ENCODE measurements at regions not wholly inside any gene's neighbourhood (a gene's known extent, or its start where the extent isn't known, plus 50 kb on each side); places are given as distances from the start of the nearest gene placed in this dataset.

- Histone ChIP-seq H3K27ac (no peak overlapping the region), H3K9me3 (no peaks in the 10 kb centered on the region), H3K4me1 (no peaks in the 10 kb centered on the region), H3K36me3 (no peaks in the 10 kb centered on the region), H3K4me3 (no peak overlapping the region), H3K27me3 (no peaks in the 10 kb centered on the region)
- DNase-seq = no peak
- TF ChIP-seq POLR2A (IDR thresholded peaks at IDR 0.05) (no peak), EP300 (IDR thresholded peaks at IDR 0.05; ENCODE audit: low read depth) (no peak), CTCF (IDR thresholded peaks at IDR 0.05) (no peak), POLR2AphosphoS5 (IDR thresholded peaks at IDR 0.05) (no peak)
- intact Hi-C loops (cut with DNase I; ENCODE audit: low total_unique reads) (no loop called here), in situ Hi-C loops (cut with MboI; ENCODE audit: low pct_ligation_motif_present in 1 of 4, low pct_unique_long_range_greater_than_20kb in 1 of 4, low sequenced_read_pairs in 3 of 4) (no loop called here)
Observed at GRCh38 chr16:51816929-51817328, 665.9 kb upstream of the SALL1 start.

GRCh38 chr16:51815523-51815922 is 664.5 kb upstream of the SALL1 start:
- H3K27me3 ChIP-seq = no peaks in the 10 kb centered on the region
- WGBS, 2 donors (ENCODE audit: low coverage in 1 of 2) = 31 to 44% methylated on average over 3 of the region's 3 CpGs
- TF ChIP-seq POLR2A (IDR thresholded peaks at IDR 0.05) = no peak
- TF ChIP-seq POLR2AphosphoS5 (IDR thresholded peaks at IDR 0.05) = no peak
- TF ChIP-seq EP300 (IDR thresholded peaks at IDR 0.05; ENCODE audit: low read depth) = no peak
- TF ChIP-seq CTCF (IDR thresholded peaks at IDR 0.05) = no peak
- in situ Hi-C loops (cut with MboI; ENCODE audit: low pct_ligation_motif_present in 1 of 4, low pct_unique_long_range_greater_than_20kb in 1 of 4, low sequenced_read_pairs in 3 of 4) (no loop called here), intact Hi-C loops (cut with DNase I; ENCODE audit: low total_unique reads) (no loop called here)
- H3K4me3 ChIP-seq = no peak overlapping the region
- no peak overlapping the region for H3K27ac ChIP-seq
- H3K36me3 ChIP-seq = no peaks in the 10 kb centered on the region
- no peaks in the 10 kb centered on the region for H3K4me1 ChIP-seq
- no peak for DNase-seq
- no peaks in the 10 kb centered on the region for H3K9me3 ChIP-seq

GRCh38 chr16:51814617-51815016 is 663.5 kb upstream of the SALL1 start:
- Histone ChIP-seq H3K9me3 (no peaks in the 10 kb centered on the region), H3K4me1 (no peaks in the 10 kb centered on the region), H3K27ac (no peak overlapping the region), H3K4me3 (no peak overlapping the region), H3K36me3 (no peaks in the 10 kb centered on the region), H3K27me3 (no peaks in the 10 kb centered on the region)
- WGBS, 2 donors (ENCODE audit: low coverage in 1 of 2) = 60 to 61% methylated on average over 2 to 3 of the region's 3 CpGs
- in situ Hi-C loops (cut with MboI; ENCODE audit: low pct_ligation_motif_present in 1 of 4, low pct_unique_long_range_greater_than_20kb in 1 of 4, low sequenced_read_pairs in 3 of 4) = no loop called here
- intact Hi-C loops (cut with DNase I; ENCODE audit: low total_unique reads) = no loop called here
- no peak for DNase-seq
- TF ChIP-seq EP300 (IDR thresholded peaks at IDR 0.05; ENCODE audit: low read depth) (no peak), CTCF (IDR thresholded peaks at IDR 0.05) (no peak), POLR2A (IDR thresholded peaks at IDR 0.05) (no peak), POLR2AphosphoS5 (IDR thresholded peaks at IDR 0.05) (no peak)

- Histone ChIP-seq H3K4me3 (no peak overlapping the region), H3K4me1 (no peaks in the 10 kb centered on the region), H3K27ac (no peak overlapping the region), H3K9me3 (no peaks in the 10 kb centered on the region), H3K27me3 (no peaks in the 10 kb centered on the region), H3K36me3 (no peaks in the 10 kb centered on the region)
- intact Hi-C loops (cut with DNase I; ENCODE audit: low total_unique reads) = no loop called here
- no peak for DNase-seq
- TF ChIP-seq POLR2AphosphoS5 (IDR thresholded peaks at IDR 0.05) (no peak), CTCF (IDR thresholded peaks at IDR 0.05) (no peak), POLR2A (IDR thresholded peaks at IDR 0.05) (no peak), EP300 (IDR thresholded peaks at IDR 0.05; ENCODE audit: low read depth) (no peak)
- 76 to 85% methylated on average over 4 of the region's 4 CpGs for WGBS, 2 donors (ENCODE audit: low coverage in 1 of 2)
- in situ Hi-C loops (cut with MboI; ENCODE audit: low pct_ligation_motif_present in 1 of 4, low pct_unique_long_range_greater_than_20kb in 1 of 4, low sequenced_read_pairs in 3 of 4) = no loop called here
Observed at GRCh38 chr16:51813609-51814008, 662.5 kb upstream of the SALL1 start.

Data from transverse colon (tissue), 4 donors.